Smooth muscle cell (in vitro differentiated cells): ENCODE measurements at regions not wholly inside any gene's neighbourhood (a gene's known extent, or its start where the extent isn't known, plus 50 kb on each side); places are given as distances from the start of the nearest gene placed in this dataset.
A peak's percentile ranks its signal among the peaks of the same experiment; 100 is the strongest.

ENCODE experiments used
- DNase-seq: peaks from one replicate; lab custom pipeline; 2025; ENCODE audit not compliant: unreplicated experiment; lab: John Stamatoyannopoulos, UW
- H2AFZ ChIP-seq: fragments of 200-600 bp; sonication (generic); 2 replicates; pipeline ENCODE4 v1.6.0; 2016; ENCODE audit warnings: antibody characterized with exemption, low read depth, mild to moderate bottlenecking
- H3F3A ChIP-seq: fragments of 200-600 bp; sonication (generic); 2 replicates; pipeline ENCODE4 v1.6.0; 2017; ENCODE audit warnings: antibody characterized with exemption, low read depth
- H3K27ac ChIP-seq: fragments of 200-600 bp; sonication (generic); 2 replicates; pipeline ENCODE4 v1.5.1; 2016; ENCODE audit warnings: low read depth, mild to moderate bottlenecking
- H3K27me3 ChIP-seq: fragments of 200-600 bp; sonication (generic); 2 replicates; pipeline ENCODE4 v1.6.1; 2016; ENCODE audit warnings: low read depth, mild to moderate bottlenecking
- H3K36me3 ChIP-seq: fragments of 200-600 bp; sonication (generic); 2 replicates; pipeline ENCODE4 v1.5.1; 2016; ENCODE audit warnings: low read depth
- H3K4me1 ChIP-seq: fragments of 200-600 bp; sonication (generic); 2 replicates; pipeline ENCODE4 v1.5.1; 2016; ENCODE audit warnings: low read depth
- H3K4me2 ChIP-seq: fragments of 200-600 bp; sonication (generic); 2 replicates; pipeline ENCODE4 v1.6.0; 2016; ENCODE audit warnings: mild to moderate bottlenecking
- H3K4me3 ChIP-seq: fragments of 200-600 bp; sonication (generic); 2 replicates; pipeline ENCODE4 v1.5.1; 2016; ENCODE audit warnings: mild to moderate bottlenecking
- H3K79me2 ChIP-seq: fragments of 200-600 bp; sonication (generic); 2 replicates; pipeline ENCODE4 v1.6.0; 2016; ENCODE audit warnings: low read depth, mild to moderate bottlenecking
- H3K9ac ChIP-seq: fragments of 200-600 bp; sonication (generic); 2 replicates; pipeline ENCODE4 v1.6.0; 2016; ENCODE audit warnings: low read depth
- H3K9me3 ChIP-seq: fragments of 200-600 bp; sonication (generic); replicated peaks from 2 replicates; pipeline ENCODE4 v1.5.1; 2016; ENCODE audit warnings: low read depth
- H4K20me1 ChIP-seq: fragments of 200-600 bp; sonication (generic); 2 replicates; pipeline ENCODE4 v1.6.0; 2016; ENCODE audit warnings: low read depth
- WGBS: methylation state at CpG from one replicate; pipeline ENCODE4 v1.1.7; 2016; ENCODE audit warnings: low lambda C conversion rate; 5-methylcytosine and 5-hydroxymethylcytosine counted together
- TF ChIP-seq, protein P1 (sequence below): fragments of 200-600 bp; sonication (generic); IDR thresholded peaks from 2 replicates; pipeline ENCODE4 v1.5.1; 2017; ENCODE audit warnings: borderline replicate concordance, mild to moderate bottlenecking, antibody characterized with exemption; ENCODE audit not compliant: insufficient read depth, poor library complexity, severe bottlenecking

DNA sequence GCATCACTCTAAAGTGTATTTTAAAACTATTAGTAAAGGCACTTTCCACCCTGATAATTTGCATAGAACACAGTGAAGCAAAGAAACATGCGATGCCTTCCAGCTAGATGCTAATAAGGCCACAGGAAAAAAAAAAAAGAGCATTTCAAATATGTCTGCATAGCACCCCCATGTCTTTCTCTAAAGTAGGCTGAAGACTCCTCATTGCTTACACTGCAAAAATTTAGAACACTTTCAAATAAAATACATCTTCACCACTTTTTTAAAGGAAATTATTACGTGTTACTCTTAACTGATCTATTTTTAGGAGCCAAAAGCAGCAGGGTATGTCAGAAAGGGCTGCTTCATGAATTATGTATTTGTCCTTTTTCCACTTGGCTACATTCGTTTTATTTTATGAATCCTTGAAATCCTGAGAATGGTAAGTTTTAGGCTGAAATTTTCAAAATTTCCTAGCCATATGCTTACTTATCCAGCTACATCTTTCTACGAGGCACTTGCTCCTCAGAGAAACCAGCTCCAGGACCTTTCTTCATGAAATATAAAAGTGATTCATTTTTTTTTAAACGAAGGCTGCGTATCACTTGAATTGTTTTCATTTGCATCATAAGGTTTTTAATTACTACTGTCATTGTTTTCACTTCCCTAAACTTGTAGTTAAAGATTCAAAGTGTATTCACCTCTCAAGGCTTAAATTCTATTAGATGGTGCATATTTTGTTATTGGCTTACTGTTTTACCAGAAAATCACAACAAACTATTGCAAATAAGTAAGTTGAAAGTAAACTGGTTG lies 513.0 kb downstream of the PTPRC start:
- WGBS, result 77% methylated on average over 6 of the region's 6 CpGs
- H3F3A ChIP-seq, result no peaks in the 10 kb centered on the region
- DNase-seq, result no peak
- no peaks in the 10 kb centered on the region for H3K4me1 ChIP-seq
- no peak overlapping the region for H3K9ac ChIP-seq
- TF ChIP-seq, protein P1, sequence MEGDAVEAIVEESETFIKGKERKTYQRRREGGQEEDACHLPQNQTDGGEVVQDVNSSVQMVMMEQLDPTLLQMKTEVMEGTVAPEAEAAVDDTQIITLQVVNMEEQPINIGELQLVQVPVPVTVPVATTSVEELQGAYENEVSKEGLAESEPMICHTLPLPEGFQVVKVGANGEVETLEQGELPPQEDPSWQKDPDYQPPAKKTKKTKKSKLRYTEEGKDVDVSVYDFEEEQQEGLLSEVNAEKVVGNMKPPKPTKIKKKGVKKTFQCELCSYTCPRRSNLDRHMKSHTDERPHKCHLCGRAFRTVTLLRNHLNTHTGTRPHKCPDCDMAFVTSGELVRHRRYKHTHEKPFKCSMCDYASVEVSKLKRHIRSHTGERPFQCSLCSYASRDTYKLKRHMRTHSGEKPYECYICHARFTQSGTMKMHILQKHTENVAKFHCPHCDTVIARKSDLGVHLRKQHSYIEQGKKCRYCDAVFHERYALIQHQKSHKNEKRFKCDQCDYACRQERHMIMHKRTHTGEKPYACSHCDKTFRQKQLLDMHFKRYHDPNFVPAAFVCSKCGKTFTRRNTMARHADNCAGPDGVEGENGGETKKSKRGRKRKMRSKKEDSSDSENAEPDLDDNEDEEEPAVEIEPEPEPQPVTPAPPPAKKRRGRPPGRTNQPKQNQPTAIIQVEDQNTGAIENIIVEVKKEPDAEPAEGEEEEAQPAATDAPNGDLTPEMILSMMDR, result no peak
- H3K4me2 ChIP-seq, result no peak overlapping the region
- H3K4me3 ChIP-seq, result no peak overlapping the region
- H3K27ac ChIP-seq, result no peak overlapping the region
- H3K79me2 ChIP-seq, result no peaks in the 10 kb centered on the region
- no peaks in the 10 kb centered on the region for H3K9me3 ChIP-seq
- no peaks in the 10 kb centered on the region for H3K27me3 ChIP-seq
- H4K20me1 ChIP-seq, result no peaks in the 10 kb centered on the region
- H3K36me3 ChIP-seq, result no peaks in the 10 kb centered on the region
- H2AFZ ChIP-seq, result no peak overlapping the region

DNA sequence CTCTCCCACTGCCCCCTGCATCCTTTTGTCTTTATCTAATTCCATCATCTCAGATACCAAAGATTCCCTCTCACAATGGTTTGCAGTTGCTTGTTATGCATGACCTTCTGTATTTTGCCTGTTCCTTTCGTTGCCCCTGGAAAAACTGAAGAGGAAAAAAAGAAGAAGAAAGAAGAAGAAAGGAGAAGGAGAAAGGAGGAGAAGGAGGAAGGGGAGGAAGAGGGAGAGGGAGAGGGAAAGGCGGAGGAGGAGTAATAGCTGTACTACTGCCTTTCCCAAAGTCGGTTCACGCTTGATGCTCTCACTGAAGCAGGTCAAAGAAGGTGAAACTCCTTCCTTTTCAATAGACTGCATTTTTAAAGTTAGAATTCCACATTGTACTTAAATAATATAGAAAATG lies 513.8 kb downstream of the PTPRC start:
- Histone ChIP-seq H3K9me3 (no peaks in the 10 kb centered on the region), H3K79me2 (no peaks in the 10 kb centered on the region), H3K4me2 (no peak overlapping the region), H3K4me3 (no peak overlapping the region), H3K27ac (no peak overlapping the region), H4K20me1 (no peaks in the 10 kb centered on the region), H3F3A (no peaks in the 10 kb centered on the region), H3K9ac (no peak overlapping the region), H3K27me3 (no peaks in the 10 kb centered on the region), H3K4me1 (no peaks in the 10 kb centered on the region), H3K36me3 (no peaks in the 10 kb centered on the region), H2AFZ (peak overlapping the region; percentile 17)
- DNase-seq, result no peak
- TF ChIP-seq, protein P1, result no peak
- 65% methylated on average over 4 of the region's 4 CpGs for WGBS

- TF ChIP-seq, protein P1, result no peak
- WGBS, result 83% methylated on average over 3 of the region's 3 CpGs
- H3F3A ChIP-seq, result no peaks in the 10 kb centered on the region
- DNase-seq, result no peak
- no peaks in the 10 kb centered on the region for H3K36me3 ChIP-seq
- H3K4me2 ChIP-seq, result no peak overlapping the region
- no peaks in the 10 kb centered on the region for H3K4me1 ChIP-seq
- H2AFZ ChIP-seq, result no peak overlapping the region
- H3K27ac ChIP-seq, result no peak overlapping the region
- no peak overlapping the region for H3K4me3 ChIP-seq
- H4K20me1 ChIP-seq, result no peaks in the 10 kb centered on the region
- H3K79me2 ChIP-seq, result no peaks in the 10 kb centered on the region
- H3K27me3 ChIP-seq, result no peaks in the 10 kb centered on the region
- H3K9me3 ChIP-seq, result no peaks in the 10 kb centered on the region
- H3K9ac ChIP-seq, result no peak overlapping the region
Measured at GRCh38 chr1:199155166-199156019, 516.6 kb downstream of the PTPRC start.

DNA sequence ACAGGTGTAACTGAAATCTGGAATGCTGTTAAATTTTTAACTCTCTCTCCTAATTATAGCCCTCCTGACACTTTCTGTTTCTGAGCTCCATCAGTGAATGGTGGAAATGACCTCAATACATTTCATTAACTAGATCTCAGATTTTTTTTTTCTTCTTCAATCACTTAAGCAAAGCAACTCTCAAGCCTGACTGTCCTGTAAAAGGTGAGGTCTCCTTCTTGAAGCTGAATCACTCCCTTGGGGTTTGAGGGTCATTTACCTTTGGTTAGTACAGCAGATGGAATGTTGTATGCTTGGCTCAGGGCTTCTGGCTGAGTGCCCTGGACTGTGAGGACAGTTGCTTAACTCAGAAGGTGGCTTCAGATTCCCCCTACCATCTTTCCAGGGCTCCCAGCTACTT lies 518.7 kb downstream of the PTPRC start:
- H3K27me3 ChIP-seq, result no peaks in the 10 kb centered on the region
- TF ChIP-seq, protein P1, result no peak
- H3K4me3 ChIP-seq, result no peak overlapping the region
- H3F3A ChIP-seq, result no peaks in the 10 kb centered on the region
- no peak overlapping the region for H2AFZ ChIP-seq
- no peak overlapping the region for H3K9ac ChIP-seq
- H3K4me2 ChIP-seq, result no peak overlapping the region
- H3K4me1 ChIP-seq, result peaks cover 5% of the 10 kb centered on the region
- DNase-seq, result no peak
- H3K79me2 ChIP-seq, result no peaks in the 10 kb centered on the region
- H4K20me1 ChIP-seq, result no peaks in the 10 kb centered on the region
- H3K9me3 ChIP-seq, result no peaks in the 10 kb centered on the region
- H3K27ac ChIP-seq, result no peak overlapping the region
- no peaks in the 10 kb centered on the region for H3K36me3 ChIP-seq
